ENCODE measurements at regions not wholly inside any gene's neighbourhood (a gene's known extent, or its start where the extent isn't known, plus 50 kb on each side); places are given as distances from the start of the nearest gene placed in this dataset.
"Not testable (repeated sequence)": the region's sequence is repeated elsewhere in the genome, so short reads cannot be mapped to it uniquely, and the experiment has no call there.

- not testable (repeated sequence) for TF ChIP-seq EZH2 (IDR thresholded peaks at IDR 0.05; ENCODE audit: borderline replicate concordance, low read depth, low read length, severe bottlenecking); CTCF (IDR thresholded peaks at IDR 0.05; ENCODE audit: borderline replicate concordance, extremely low read depth, low read length, poor library complexity, severe bottlenecking)
Measured at GRCh38 chr5:18674212-18674611, 1040.0 kb downstream of the TAF11L14 start.

Data from DND-41 (cell line).